Epithelial cell of esophagus (primary cell): ENCODE measurements at regions not wholly inside any gene's neighbourhood (a gene's known extent, or its start where the extent isn't known, plus 50 kb on each side); places are given as distances from the start of the nearest gene placed in this dataset.

Experiments used
- DNase-seq: peaks from one replicate; pipeline ENCODE4 v3.0.0; 2010; ENCODE audit warnings: low read depth
- H3K4me3 ChIP-seq: 2 replicates; pipeline ENCODE4 v1.5.1; 2011; ENCODE audit warnings: mild to moderate bottlenecking, low read length, control low read depth
- CTCF ChIP-seq: IDR thresholded peaks from 2 replicates; pipeline ENCODE4 v1.5.1; 2011; ENCODE audit warnings: low read depth, mild to moderate bottlenecking, low read length, control low read depth, inconsistent platforms; ENCODE audit not compliant: insufficient read depth; ENCODE audit errors: missing control alignments

GRCh38 chr13:109682534-109683244 lies 103.7 kb downstream of the IRS2 start:
- no peak for DNase-seq
- H3K4me3 ChIP-seq, result no peak overlapping the region
- TF ChIP-seq CTCF, result no peak

- DNase-seq, result no peak
- no peak for TF ChIP-seq CTCF
- no peak overlapping the region for H3K4me3 ChIP-seq
Observed at GRCh38 chr13:109680930-109681329, 105.5 kb downstream of the IRS2 start.

- DNase-seq, result no peak
- H3K4me3 ChIP-seq, result no peak overlapping the region
- TF ChIP-seq CTCF, result no peak
Observed at GRCh38 chr13:109680288-109680687, 106.1 kb downstream of the IRS2 start.

GRCh38 chr13:109678459-109678858 lies 107.9 kb downstream of the IRS2 start:
- TF ChIP-seq CTCF, result no peak
- no peak overlapping the region for H3K4me3 ChIP-seq
- DNase-seq, result no peak

GRCh38 chr13:109677206-109677605 lies 109.2 kb downstream of the IRS2 start:
- H3K4me3 ChIP-seq, result no peak overlapping the region
- TF ChIP-seq CTCF, result no peak
- DNase-seq, result no peak

GRCh38 chr13:109673477-109673876 lies 112.9 kb downstream of the IRS2 start:
- TF ChIP-seq CTCF, result no peak
- no peak for DNase-seq
- H3K4me3 ChIP-seq, result no peak overlapping the region

- DNase-seq, result no peak
- H3K4me3 ChIP-seq, result no peak overlapping the region
- no peak for TF ChIP-seq CTCF
Observed at GRCh38 chr13:109672545-109672944, 113.8 kb downstream of the IRS2 start.
